Keratinocyte (primary cell): ENCODE measurements at regions not wholly inside any gene's neighbourhood (a gene's known extent, or its start where the extent isn't known, plus 50 kb on each side); places are given as distances from the start of the nearest gene placed in this dataset.
A peak's percentile ranks its signal among the peaks of the same experiment; 100 is the strongest.
"Not testable (repeated sequence)": the region's sequence is repeated elsewhere in the genome, so short reads cannot be mapped to it uniquely, and the experiment has no call there.

Experiments used
- DNase-seq: peaks from one replicate; pipeline ENCODE4 v3.0.0-alpha.2; 2011; ENCODE audit warnings: low read depth, missing footprints, low spot score
- FAIRE-seq: peaks from 2 replicates; lab custom pipeline; 2011; peaks lifted over from hg19 to GRCh38; lab: Jason Lieb, UNC
- H2AFZ ChIP-seq: 2 replicates; pipeline ENCODE4 v1.6.0; 2012; ENCODE audit warnings: low read length, control low read depth, inconsistent platforms; ENCODE audit not compliant: control insufficient read depth
- H3K27ac ChIP-seq: 2 replicates; pipeline ENCODE4 v1.5.1; 2011; ENCODE audit warnings: low read length; ENCODE audit not compliant: control insufficient read depth, insufficient read depth
- H3K27me3 ChIP-seq: 3 replicates; pipeline ENCODE4 v1.6.0; 2011; ENCODE audit warnings: low read length; ENCODE audit not compliant: control insufficient read depth, insufficient read depth; ENCODE audit errors: extremely low read depth
- H3K36me3 ChIP-seq, 2 experiments: 2 replicates in 1 of 2; 3 replicates in 1 of 2; pipeline ENCODE4 v1.5.1; 2011; ENCODE audit warnings: low read length in 2 of 2, mild to moderate bottlenecking in 1 of 2; ENCODE audit not compliant: control insufficient read depth in 2 of 2, insufficient read depth in 2 of 2; ENCODE audit errors: extremely low read depth in 1 of 2
- H3K4me1 ChIP-seq: 3 replicates; pipeline ENCODE4 v1.5.1; 2011; ENCODE audit warnings: low read length; ENCODE audit not compliant: control insufficient read depth, insufficient read depth; ENCODE audit errors: extremely low read depth
- H3K4me2 ChIP-seq: 3 replicates; pipeline ENCODE4 v1.6.0; 2011; ENCODE audit warnings: low read depth, low read length; ENCODE audit not compliant: control insufficient read depth, insufficient read depth; ENCODE audit errors: extremely low read depth
- H3K4me3 ChIP-seq, 3 experiments: fragments of 200-600 bp in 1 of 3; sonication (generic) in 1 of 3; 2 replicates in 2 of 3; 3 replicates in 1 of 3; pipeline ENCODE4 v1.5.1; 2011 to 2016; ENCODE audit warnings: low read length in 3 of 3, mild to moderate bottlenecking in 3 of 3, control low read depth in 2 of 3, inconsistent platforms in 1 of 3, low read depth in 1 of 3, mixed read lengths in 1 of 3, mixed run types in 1 of 3, moderate library complexity in 1 of 3; ENCODE audit not compliant: control insufficient read depth in 2 of 3, insufficient read depth in 2 of 3; ENCODE audit errors: extremely low read depth in 1 of 3
- H3K79me2 ChIP-seq: 2 replicates; pipeline ENCODE4 v1.6.0; 2012; ENCODE audit warnings: low read length; ENCODE audit not compliant: control insufficient read depth, insufficient read depth
- H3K9ac ChIP-seq: 3 replicates; pipeline ENCODE4 v1.6.0; 2011; ENCODE audit warnings: low read length; ENCODE audit not compliant: control insufficient read depth, insufficient read depth; ENCODE audit errors: extremely low read depth
- H3K9me1 ChIP-seq: 3 replicates; pipeline ENCODE4 v1.6.0; 2011; ENCODE audit warnings: low read length; ENCODE audit not compliant: control insufficient read depth, insufficient read depth; ENCODE audit errors: extremely low read depth
- H3K9me3 ChIP-seq: 2 replicates; pipeline ENCODE4 v1.5.1; 2012; ENCODE audit warnings: low read depth, low read length; ENCODE audit not compliant: control insufficient read depth
- H4K20me1 ChIP-seq: 3 replicates; pipeline ENCODE4 v1.6.0; 2011; ENCODE audit warnings: low read length; ENCODE audit not compliant: control insufficient read depth, insufficient read depth; ENCODE audit errors: extremely low read depth
- CTCF ChIP-seq, 3 experiments: IDR thresholded peaks in 1 of 3; conservative IDR thresholded peaks in 1 of 3; optimal IDR thresholded peaks in 1 of 3; 2 replicates in 2 of 3; 3 replicates in 1 of 3; pipeline versions ENCODE3 to v1.5.1; 2011; ENCODE audit warnings: low read length in 3 of 3, mild to moderate bottlenecking in 3 of 3, moderate library complexity in 2 of 3, control low read depth in 1 of 3, inconsistent platforms in 1 of 3; ENCODE audit not compliant: insufficient read depth in 2 of 3; ENCODE audit errors: extremely low read depth in 1 of 3
- EZH2 ChIP-seq: IDR thresholded peaks from one replicate; pipeline ENCODE4 v1.6.1; 2012; ENCODE audit warnings: inconsistent platforms, mild to moderate bottlenecking, low read length, moderate library complexity
- dilution Hi-C: fragments of 300-500 bp; cut with MboI; formaldehyde crosslinking; loops from one replicate; pipeline ENCODE4 v1.7.0; 2020; ENCODE audit warnings: low sequenced_read_pairs; ENCODE audit not compliant: extremely low pct_ligation_motif_present

GRCh38 chr10:31134311-31134952, 102.8 kb upstream of the ZNF438 start:
- peak overlapping the region in 2 of 3 experiments; percentile 13 to 60 for H3K4me3 ChIP-seq
- H3K27me3 ChIP-seq, result no peaks in the 10 kb centered on the region
- no peak for FAIRE-seq
- no peaks in the 10 kb centered on the region for H3K36me3 ChIP-seq
- no peaks in the 10 kb centered on the region for H4K20me1 ChIP-seq
- no peak for TF ChIP-seq EZH2
- no peak for TF ChIP-seq CTCF (optimal IDR thresholded peaks at IDR 0.05 in 1 of 3, IDR thresholded peaks at IDR 0.05 in 1 of 3, conservative IDR thresholded peaks at IDR 0.05 in 1 of 3; ENCODE audit: extremely low read depth in 1 of 3, insufficient read depth in 2 of 3, low read length in 3 of 3)
- peak overlapping the region; percentile 67 for H3K9ac ChIP-seq
- no peak for DNase-seq
- H2AFZ ChIP-seq, result peak overlapping the region; percentile 78
- peaks cover 7% of the 10 kb centered on the region for H3K4me1 ChIP-seq
- no peaks in the 10 kb centered on the region for H3K79me2 ChIP-seq
- peak overlapping the region; percentile 78 for H3K4me2 ChIP-seq
- H3K27ac ChIP-seq, result no peak overlapping the region
- no peaks in the 10 kb centered on the region for H3K9me1 ChIP-seq
- no peaks in the 10 kb centered on the region for H3K9me3 ChIP-seq
- dilution Hi-C loops, result no loop called here

- TF ChIP-seq CTCF (optimal IDR thresholded peaks at IDR 0.05 in 1 of 3, IDR thresholded peaks at IDR 0.05 in 1 of 3, conservative IDR thresholded peaks at IDR 0.05 in 1 of 3; ENCODE audit: extremely low read depth in 1 of 3, insufficient read depth in 2 of 3, low read length in 3 of 3) (no peak), EZH2 (no peak)
- Histone ChIP-seq H3K4me3 (no peak overlapping the region), H3K9me1 (no peaks in the 10 kb centered on the region), H3K79me2 (no peaks in the 10 kb centered on the region), H3K36me3 (no peaks in the 10 kb centered on the region), H3K9ac (no peak overlapping the region), H2AFZ (no peak overlapping the region), H3K4me1 (peaks cover 7% of the 10 kb centered on the region), H3K4me2 (no peak overlapping the region), H3K27me3 (no peaks in the 10 kb centered on the region), H4K20me1 (no peaks in the 10 kb centered on the region), H3K27ac (no peak overlapping the region), H3K9me3 (no peaks in the 10 kb centered on the region)
- dilution Hi-C loops, result no loop called here
- FAIRE-seq (no peak), DNase-seq (no peak)
These were observed 103.5 kb upstream of the ZNF438 start for GRCh38 chr10:31135171-31135570.

GRCh38 chr10:31135791-31136190, 104.1 kb upstream of the ZNF438 start:
- H3K4me3 ChIP-seq, H3K9me1 ChIP-seq, H3K4me1 ChIP-seq, H3K36me3 ChIP-seq, H3K27me3 ChIP-seq, FAIRE-seq, H3K4me2 ChIP-seq, DNase-seq, H3K9me3 ChIP-seq, H4K20me1 ChIP-seq, dilution Hi-C loops, H3K9ac ChIP-seq, H3K79me2 ChIP-seq, H3K27ac ChIP-seq, H2AFZ ChIP-seq: not testable (repeated sequence)
